OCI-LY3 (cell line): ENCODE measurements at regions not wholly inside any gene's neighbourhood (a gene's known extent, or its start where the extent isn't known, plus 50 kb on each side); places are given as distances from the start of the nearest gene placed in this dataset.

Experiments used
- H2AFZ ChIP-seq: fragments of 200-600, 300-600 bp; shearing (Covaris generic); 2 replicates; pipeline ENCODE4 v1.6.0; 2014; ENCODE audit warnings: antibody characterized with exemption, low read depth, low read length
- H3K27ac ChIP-seq: fragments of 200-600, 300-600 bp; sonication (generic); 2 replicates; pipeline ENCODE4 v1.5.1; 2014; ENCODE audit warnings: mild to moderate bottlenecking, low read length, moderate library complexity, mixed read lengths
- H3K27me3 ChIP-seq: fragments of 200-600, 300-600 bp; sonication (generic); 2 replicates; pipeline ENCODE4 v1.6.1; 2014; ENCODE audit warnings: low read depth, low read length, mixed read lengths
- H3K36me3 ChIP-seq: fragments of 200-600, 300-600 bp; sonication (generic); replicated peaks from 2 replicates; pipeline ENCODE3; 2014; ENCODE audit warnings: low read depth, low read length, mixed read lengths
- H3K4me1 ChIP-seq: fragments of 300-600, 200-600 bp; sonication (generic); 2 replicates; pipeline ENCODE4 v1.6.1; 2014; ENCODE audit warnings: low read length, mixed read lengths
- H3K4me2 ChIP-seq: fragments of 200-600, 300-600 bp; sonication (generic); 2 replicates; pipeline ENCODE4 v1.6.1; 2014; ENCODE audit warnings: low read length, mixed read lengths
- H3K4me3 ChIP-seq: fragments of 300-600, 200-600 bp; sonication (generic); 2 replicates; pipeline ENCODE4 v1.5.1; 2014; ENCODE audit warnings: antibody characterized with exemption, mild to moderate bottlenecking, low read length, moderate library complexity
- H3K79me2 ChIP-seq: fragments of 300-600, 200-600 bp; shearing (Covaris generic); 2 replicates; pipeline ENCODE4 v1.6.1; 2014; ENCODE audit warnings: mild to moderate bottlenecking, low read length, mixed read lengths
- H3K9ac ChIP-seq: fragments of 300-600, 200-600 bp; shearing (Covaris generic); 2 replicates; pipeline ENCODE4 v1.6.0; 2014; ENCODE audit warnings: mild to moderate bottlenecking, low read length, moderate library complexity
- H3K9me3 ChIP-seq: fragments of 200-600, 300-600 bp; shearing (Covaris generic); 2 replicates; pipeline ENCODE4 v1.6.1; 2014; ENCODE audit warnings: low read length, mixed read lengths; ENCODE audit not compliant: insufficient read depth
- H4K20me1 ChIP-seq: fragments of 200-600, 300-600 bp; sonication (generic); 2 replicates; pipeline ENCODE4 v1.6.1; 2016; ENCODE audit warnings: low read length, mixed read lengths; ENCODE audit not compliant: insufficient read depth
- EZH2phosphoT487 ChIP-seq: fragments of 200-600 bp; shearing (Covaris generic); IDR thresholded peaks from 2 replicates; pipeline ENCODE4 v1.6.1; 2018; ENCODE audit warnings: antibody characterized with exemption, mixed run types, low read depth
- TF ChIP-seq, protein P1 (sequence below): fragments of 200-600, 300-600 bp; sonication (generic); IDR thresholded peaks from 2 replicates; pipeline ENCODE4 v1.5.1; 2014; ENCODE audit warnings: antibody characterized with exemption, low read length, low read depth

DNA sequence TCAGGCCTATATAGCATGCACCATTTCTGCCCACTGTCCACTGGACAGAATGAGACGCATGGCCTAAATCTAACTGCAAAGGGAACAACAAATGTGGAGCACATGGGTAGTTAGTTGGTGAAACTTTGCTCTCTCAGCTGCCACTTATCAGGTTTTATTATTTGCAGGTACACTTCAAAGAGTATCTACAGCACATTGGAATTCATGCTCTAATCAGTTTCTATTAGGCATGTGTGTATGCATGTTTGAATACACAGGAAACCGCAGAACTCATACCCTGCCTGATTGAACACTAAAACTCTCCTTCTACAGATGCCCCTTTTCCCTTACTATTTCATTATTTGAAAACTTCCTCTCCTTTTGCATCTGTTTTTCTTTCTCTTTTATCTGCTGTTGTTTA is 97.4 kb upstream of the HSF2 start:
- Histone ChIP-seq H3K4me1 (no peaks in the 10 kb centered on the region), H2AFZ (no peak overlapping the region), H3K4me3 (no peak overlapping the region), H3K27ac (no peak overlapping the region), H3K79me2 (no peaks in the 10 kb centered on the region), H3K9ac (no peak overlapping the region), H4K20me1 (no peaks in the 10 kb centered on the region), H3K36me3 (no peaks in the 10 kb centered on the region), H3K27me3 (no peaks in the 10 kb centered on the region), H3K4me2 (no peak overlapping the region), H3K9me3 (no peaks in the 10 kb centered on the region)
- TF ChIP-seq, protein P1, sequence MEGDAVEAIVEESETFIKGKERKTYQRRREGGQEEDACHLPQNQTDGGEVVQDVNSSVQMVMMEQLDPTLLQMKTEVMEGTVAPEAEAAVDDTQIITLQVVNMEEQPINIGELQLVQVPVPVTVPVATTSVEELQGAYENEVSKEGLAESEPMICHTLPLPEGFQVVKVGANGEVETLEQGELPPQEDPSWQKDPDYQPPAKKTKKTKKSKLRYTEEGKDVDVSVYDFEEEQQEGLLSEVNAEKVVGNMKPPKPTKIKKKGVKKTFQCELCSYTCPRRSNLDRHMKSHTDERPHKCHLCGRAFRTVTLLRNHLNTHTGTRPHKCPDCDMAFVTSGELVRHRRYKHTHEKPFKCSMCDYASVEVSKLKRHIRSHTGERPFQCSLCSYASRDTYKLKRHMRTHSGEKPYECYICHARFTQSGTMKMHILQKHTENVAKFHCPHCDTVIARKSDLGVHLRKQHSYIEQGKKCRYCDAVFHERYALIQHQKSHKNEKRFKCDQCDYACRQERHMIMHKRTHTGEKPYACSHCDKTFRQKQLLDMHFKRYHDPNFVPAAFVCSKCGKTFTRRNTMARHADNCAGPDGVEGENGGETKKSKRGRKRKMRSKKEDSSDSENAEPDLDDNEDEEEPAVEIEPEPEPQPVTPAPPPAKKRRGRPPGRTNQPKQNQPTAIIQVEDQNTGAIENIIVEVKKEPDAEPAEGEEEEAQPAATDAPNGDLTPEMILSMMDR: no peak

DNA sequence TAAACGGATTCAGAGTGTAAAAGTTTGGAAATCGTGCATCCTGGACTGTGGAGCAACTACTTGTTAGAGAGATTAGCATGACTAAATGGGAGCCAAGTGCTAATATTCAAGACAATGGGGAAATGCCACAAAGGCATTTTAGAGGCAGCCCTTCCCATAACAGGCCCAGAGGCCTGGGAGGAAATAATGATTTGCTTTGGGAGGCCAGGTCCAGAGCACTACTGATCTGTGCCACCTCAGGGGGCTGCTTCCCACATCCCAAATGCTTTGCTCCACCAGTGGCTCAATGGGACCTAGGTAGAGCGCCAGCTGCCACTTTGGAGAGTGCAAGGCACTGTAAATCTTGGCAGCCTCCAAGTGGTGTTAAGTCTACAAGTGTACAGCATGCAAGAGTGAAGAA is 91.9 kb upstream of the HSF2 start:
- Histone ChIP-seq H3K4me2 (no peak overlapping the region), H3K9ac (no peak overlapping the region), H3K36me3 (no peaks in the 10 kb centered on the region), H3K79me2 (no peaks in the 10 kb centered on the region), H3K27me3 (no peaks in the 10 kb centered on the region), H4K20me1 (no peaks in the 10 kb centered on the region), H2AFZ (no peak overlapping the region), H3K9me3 (no peaks in the 10 kb centered on the region), H3K27ac (no peak overlapping the region), H3K4me3 (no peak overlapping the region), H3K4me1 (no peaks in the 10 kb centered on the region)
- TF ChIP-seq, protein P1: no peak
- no peak for TF ChIP-seq EZH2phosphoT487

DNA sequence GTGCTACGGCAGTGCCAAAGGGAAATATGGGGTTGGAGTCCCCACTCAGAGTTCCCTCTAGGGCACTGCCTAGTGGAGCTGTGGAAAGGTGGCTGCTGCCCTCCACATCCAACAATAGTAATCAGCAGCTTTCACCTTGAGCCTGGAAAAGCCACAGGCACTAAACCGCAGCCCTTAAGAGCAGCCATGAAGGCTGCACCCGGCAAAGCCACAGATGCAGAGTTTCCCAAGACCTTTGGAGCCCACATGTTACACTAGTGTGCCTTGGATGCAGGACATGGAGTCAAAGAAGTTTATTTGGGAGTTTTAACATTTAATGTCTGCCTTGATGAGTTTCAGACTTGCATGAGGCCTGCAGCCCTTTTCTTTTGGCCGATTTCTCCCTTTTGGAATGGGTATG is 91.4 kb upstream of the HSF2 start:
- H3K27me3 ChIP-seq: no peaks in the 10 kb centered on the region
- H3K27ac ChIP-seq: no peak overlapping the region
- no peak overlapping the region for H3K4me3 ChIP-seq
- H3K36me3 ChIP-seq: no peaks in the 10 kb centered on the region
- no peak overlapping the region for H2AFZ ChIP-seq
- H3K9ac ChIP-seq: no peak overlapping the region
- H3K79me2 ChIP-seq: no peaks in the 10 kb centered on the region
- H3K4me1 ChIP-seq: no peaks in the 10 kb centered on the region
- no peaks in the 10 kb centered on the region for H3K9me3 ChIP-seq
- TF ChIP-seq, protein P1: no peak
- TF ChIP-seq EZH2phosphoT487: no peak
- no peaks in the 10 kb centered on the region for H4K20me1 ChIP-seq
- no peak overlapping the region for H3K4me2 ChIP-seq

DNA sequence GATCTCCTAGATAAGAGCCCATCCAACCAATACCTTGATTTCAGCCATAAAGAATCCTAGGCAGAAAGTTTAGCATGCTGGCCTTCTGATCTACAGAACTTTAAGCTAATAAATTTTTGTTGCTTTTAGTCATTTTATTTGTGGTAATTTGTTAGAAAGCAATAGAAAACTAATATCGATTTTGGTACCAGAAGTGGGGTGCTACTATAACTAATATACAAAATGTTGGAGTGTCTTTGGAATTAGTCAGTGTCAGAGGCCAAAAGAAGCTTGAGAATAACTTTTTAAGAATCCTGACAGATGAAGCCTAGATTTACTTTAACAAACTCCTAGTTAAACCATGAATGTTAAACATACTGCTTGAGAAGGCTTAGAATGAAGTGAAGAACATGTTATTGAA is 83.6 kb upstream of the HSF2 start:
- Histone ChIP-seq H3K36me3 (no peaks in the 10 kb centered on the region), H3K9me3 (no peaks in the 10 kb centered on the region), H3K4me2 (no peak overlapping the region), H4K20me1 (no peaks in the 10 kb centered on the region), H3K27ac (no peak overlapping the region), H3K27me3 (no peaks in the 10 kb centered on the region), H2AFZ (no peak overlapping the region), H3K4me1 (no peaks in the 10 kb centered on the region), H3K4me3 (no peak overlapping the region), H3K9ac (no peak overlapping the region), H3K79me2 (no peaks in the 10 kb centered on the region)
- TF ChIP-seq, protein P1: no peak
- no peak for TF ChIP-seq EZH2phosphoT487
